CMK (cell line): ENCODE measurements at regions not wholly inside any gene's neighbourhood (a gene's known extent, or its start where the extent isn't known, plus 50 kb on each side); places are given as distances from the start of the nearest gene placed in this dataset.

ENCODE experiments used
- DNase-seq: peaks from one replicate; pipeline ENCODE4 v3.0.0-alpha.2; 2010; ENCODE audit warnings: low read depth

- no peak for DNase-seq
Observed at GRCh38 chr4:53644607-53645006, 53.3 kb upstream of the LNX1 start.
